ENCODE measurements at regions not wholly inside any gene's neighbourhood (a gene's known extent, or its start where the extent isn't known, plus 50 kb on each side); places are given as distances from the start of the nearest gene placed in this dataset.
"Not testable (repeated sequence)": the region's sequence is repeated elsewhere in the genome, so short reads cannot be mapped to it uniquely, and the experiment has no call there.

- ChIA-PET CTCF (ENCODE audit: unreplicated experiment) (no interaction called here), POLR2A (interaction anchor here (0.8 kb wide), 1 partner anchor 54 kb away, joined by 3 read pairs; no protein-coding TSS in a partner anchor)
- no peak for DNase-seq (ENCODE audit: low spot score)
- no peak overlapping the region for H3K4me2 ChIP-seq (ENCODE audit: low read length)
- H3K79me2 ChIP-seq (ENCODE audit: insufficient read depth, low read depth, low read length): no peaks in the 10 kb centered on the region
- no peaks in the 10 kb centered on the region for H3K9me3 ChIP-seq (ENCODE audit: low read length)
- H3K9me2 ChIP-seq (ENCODE audit: insufficient read depth, low read length): no peaks in the 10 kb centered on the region
- no TSS peak for BruUV-seq (replicated peaks)
- no peaks in the 10 kb centered on the region for H3K36me3 ChIP-seq (ENCODE audit: insufficient read depth, low read length)
- no peaks in the 10 kb centered on the region for H3K4me1 ChIP-seq (ENCODE audit: insufficient read depth, low read length, poor library complexity, severe bottlenecking)
- H4K20me1 ChIP-seq (ENCODE audit: insufficient read depth, low read length): no peaks in the 10 kb centered on the region
- H3K27ac ChIP-seq (ENCODE audit: low read depth, low read length, poor library complexity, severe bottlenecking): no peak overlapping the region
- no peak overlapping the region for H3K4me3 ChIP-seq (ENCODE audit: low read depth, low read length, poor library complexity, severe bottlenecking)
- TF ChIP-seq EZH2phosphoT487 (IDR thresholded peaks at IDR 0.05; ENCODE audit: borderline replicate concordance, low read depth, low read length): no peak
- TF ChIP-seq CTCF (conservative IDR thresholded peaks at IDR 0.05; ENCODE audit: low read length): no peak
- no peak overlapping the region for H2AFZ ChIP-seq (ENCODE audit: low read length)
- intact Hi-C loops (cut with micrococcal nuclease; ENCODE audit: unreplicated experiment): no loop called here
Measured at GRCh38 chr5:91487420-91487819, 104.3 kb upstream of the ARRDC3 start.

GRCh38 chr5:91486638-91487037 is 103.5 kb upstream of the ARRDC3 start:
- H3K79me2 ChIP-seq (ENCODE audit: insufficient read depth, low read depth, low read length): no peaks in the 10 kb centered on the region
- intact Hi-C loops (cut with micrococcal nuclease; ENCODE audit: unreplicated experiment): no loop called here
- no peak overlapping the region for H3K27ac ChIP-seq (ENCODE audit: low read depth, low read length, poor library complexity, severe bottlenecking)
- H3K4me3 ChIP-seq (ENCODE audit: low read depth, low read length, poor library complexity, severe bottlenecking): no peak overlapping the region
- H3K36me3 ChIP-seq (ENCODE audit: insufficient read depth, low read length): no peaks in the 10 kb centered on the region
- H3K4me2 ChIP-seq (ENCODE audit: low read length): no peak overlapping the region
- H2AFZ ChIP-seq (ENCODE audit: low read length): no peak overlapping the region
- H3K4me1 ChIP-seq (ENCODE audit: insufficient read depth, low read length, poor library complexity, severe bottlenecking): no peaks in the 10 kb centered on the region
- no TSS peak for BruUV-seq (replicated peaks)
- H3K9me3 ChIP-seq (ENCODE audit: low read length): no peaks in the 10 kb centered on the region
- no peaks in the 10 kb centered on the region for H4K20me1 ChIP-seq (ENCODE audit: insufficient read depth, low read length)
- ChIA-PET POLR2A (no interaction called here), CTCF (ENCODE audit: unreplicated experiment) (no interaction called here)
- DNase-seq (ENCODE audit: low spot score): no peak
- no peak for TF ChIP-seq EZH2phosphoT487 (IDR thresholded peaks at IDR 0.05; ENCODE audit: borderline replicate concordance, low read depth, low read length)
- no peak for TF ChIP-seq CTCF (conservative IDR thresholded peaks at IDR 0.05; ENCODE audit: low read length)
- H3K9me2 ChIP-seq (ENCODE audit: insufficient read depth, low read length): no peaks in the 10 kb centered on the region

- ChIA-PET POLR2A (no interaction called here), CTCF (ENCODE audit: unreplicated experiment) (no interaction called here)
- intact Hi-C loops (cut with micrococcal nuclease; ENCODE audit: unreplicated experiment): no loop called here
- BruUV-seq (replicated peaks): no TSS peak
- Histone ChIP-seq H3K4me2 (ENCODE audit: low read length) (no peak overlapping the region), H3K9me2 (ENCODE audit: insufficient read depth, low read length) (no peaks in the 10 kb centered on the region), H3K4me3 (ENCODE audit: low read depth, low read length, poor library complexity, severe bottlenecking) (no peak overlapping the region), H3K79me2 (ENCODE audit: insufficient read depth, low read depth, low read length) (no peaks in the 10 kb centered on the region), H3K9me3 (ENCODE audit: low read length) (no peaks in the 10 kb centered on the region), H4K20me1 (ENCODE audit: insufficient read depth, low read length) (no peaks in the 10 kb centered on the region), H3K36me3 (ENCODE audit: insufficient read depth, low read length) (no peaks in the 10 kb centered on the region), H3K4me1 (ENCODE audit: insufficient read depth, low read length, poor library complexity, severe bottlenecking) (no peaks in the 10 kb centered on the region), H2AFZ (ENCODE audit: low read length) (no peak overlapping the region), H3K27ac (ENCODE audit: low read depth, low read length, poor library complexity, severe bottlenecking) (no peak overlapping the region)
- TF ChIP-seq CTCF (conservative IDR thresholded peaks at IDR 0.05; ENCODE audit: low read length) (no peak), EZH2phosphoT487 (IDR thresholded peaks at IDR 0.05; ENCODE audit: borderline replicate concordance, low read depth, low read length) (no peak)
- no peak for DNase-seq (ENCODE audit: low spot score)
Measured at GRCh38 chr5:91484662-91485061, 101.5 kb upstream of the ARRDC3 start.

- H3K9me3 ChIP-seq (ENCODE audit: low read length); BruUV-seq (replicated peaks); CTCF ChIA-PET (ENCODE audit: unreplicated experiment); DNase-seq (ENCODE audit: low spot score); POLR2A ChIA-PET; H3K4me3 ChIP-seq (ENCODE audit: low read depth, low read length, poor library complexity, severe bottlenecking); H4K20me1 ChIP-seq (ENCODE audit: insufficient read depth, low read length); H3K4me1 ChIP-seq (ENCODE audit: insufficient read depth, low read length, poor library complexity, severe bottlenecking); H3K9me2 ChIP-seq (ENCODE audit: insufficient read depth, low read length); H3K4me2 ChIP-seq (ENCODE audit: low read length); H2AFZ ChIP-seq (ENCODE audit: low read length); intact Hi-C loops (cut with micrococcal nuclease; ENCODE audit: unreplicated experiment); H3K36me3 ChIP-seq (ENCODE audit: insufficient read depth, low read length); H3K79me2 ChIP-seq (ENCODE audit: insufficient read depth, low read depth, low read length); H3K27ac ChIP-seq (ENCODE audit: low read depth, low read length, poor library complexity, severe bottlenecking): not testable (repeated sequence)
Measured at GRCh38 chr5:91479376-91479775, 96.3 kb upstream of the ARRDC3 start.

Measured in OCI-LY7 (cell line).